SU-DHL-6 (cell line): ENCODE measurements at regions not wholly inside any gene's neighbourhood (a gene's known extent, or its start where the extent isn't known, plus 50 kb on each side); places are given as distances from the start of the nearest gene placed in this dataset.

Experiments used
- H2AFZ ChIP-seq: fragments of 200-600 bp; sonication (generic); 2 replicates; pipeline ENCODE4 v1.6.1; 2014; ENCODE audit warnings: low read depth, mild to moderate bottlenecking, moderate library complexity, mixed read lengths, antibody characterized with exemption, low read length; ENCODE audit not compliant: severe bottlenecking
- H3F3A ChIP-seq: fragments of 200-600 bp; shearing (Covaris generic); 2 replicates; pipeline ENCODE4 v1.6.0; 2016; ENCODE audit warnings: antibody characterized with exemption, mild to moderate bottlenecking; ENCODE audit not compliant: insufficient read depth
- H3K27ac ChIP-seq: fragments of 200-600 bp; sonication (generic); 2 replicates; pipeline ENCODE4 v1.5.1; 2016; ENCODE audit warnings: low read depth, mild to moderate bottlenecking, low read length, moderate library complexity, mixed read lengths
- H3K27me3 ChIP-seq: fragments of 200-600 bp; sonication (generic), shearing (Covaris generic); 2 replicates; pipeline ENCODE4 v1.6.0; 2014; ENCODE audit warnings: mild to moderate bottlenecking, low read length
- H3K36me3 ChIP-seq: fragments of 200-600 bp; sonication (generic); 2 replicates; pipeline ENCODE4 v1.6.1; 2014; ENCODE audit warnings: mild to moderate bottlenecking, low read length, mixed read lengths
- H3K4me2 ChIP-seq: fragments of 300-600, 200-600 bp; shearing (Covaris generic), sonication (generic); 2 replicates; pipeline ENCODE4 v1.6.0; 2014; ENCODE audit warnings: low read length, low read depth, mild to moderate bottlenecking; ENCODE audit not compliant: poor library complexity, severe bottlenecking
- H3K4me3 ChIP-seq: fragments of 200-600 bp; sonication (generic); 2 replicates; pipeline ENCODE4 v1.5.1; 2014; ENCODE audit warnings: antibody characterized with exemption, low read length, mild to moderate bottlenecking, mixed read lengths; ENCODE audit not compliant: insufficient read depth, poor library complexity, severe bottlenecking
- H3K79me2 ChIP-seq: fragments of 200-600 bp; sonication (generic); 2 replicates; pipeline ENCODE4 v1.6.1; 2014; ENCODE audit warnings: mild to moderate bottlenecking, low read length, moderate library complexity; ENCODE audit not compliant: insufficient read depth
- H3K9ac ChIP-seq: fragments of 200-600 bp; sonication (generic); 2 replicates; pipeline ENCODE4 v1.7.0; 2014; ENCODE audit warnings: mild to moderate bottlenecking, low read length
- H3K9me2 ChIP-seq: fragments of 200-600 bp; sonication (generic); replicated peaks from 2 replicates; pipeline ENCODE4 v1.6.1; 2014; ENCODE audit warnings: low read length; ENCODE audit not compliant: insufficient read depth
- H3K9me3 ChIP-seq: fragments of 200-600 bp; sonication (generic); 2 replicates; pipeline ENCODE4 v1.6.1; 2014; ENCODE audit warnings: low read length, mixed read lengths; ENCODE audit not compliant: insufficient read depth
- H4K20me1 ChIP-seq: fragments of 200-600 bp; sonication (generic); 2 replicates; pipeline ENCODE4 v1.6.1; 2014; ENCODE audit warnings: low read depth, mild to moderate bottlenecking, antibody characterized with exemption, low read length, moderate library complexity, mixed read lengths
- CTCF ChIP-seq: fragments of 200-600 bp; sonication (generic); IDR thresholded peaks from one replicate; pipeline ENCODE4 v1.5.1; 2017; ENCODE audit warnings: antibody characterized with exemption, mild to moderate bottlenecking, low read length, moderate library complexity; ENCODE audit not compliant: insufficient read depth, poor library complexity, severe bottlenecking
- EZH2phosphoT487 ChIP-seq: fragments of 200-600 bp; sonication (generic), shearing (Covaris generic); conservative IDR thresholded peaks from 2 replicates; pipeline ENCODE4 v1.6.1; 2018; ENCODE audit warnings: mild to moderate bottlenecking, antibody characterized with exemption, low read length, moderate library complexity, mixed read lengths

- Histone ChIP-seq H2AFZ (no peak overlapping the region), H4K20me1 (no peaks in the 10 kb centered on the region), H3F3A (no peaks in the 10 kb centered on the region), H3K4me3 (no peak overlapping the region), H3K27ac (no peak overlapping the region), H3K36me3 (no peaks in the 10 kb centered on the region), H3K4me2 (no peak overlapping the region), H3K27me3 (no peaks in the 10 kb centered on the region), H3K79me2 (no peaks in the 10 kb centered on the region), H3K9me3 (no peaks in the 10 kb centered on the region), H3K9ac (no peak overlapping the region), H3K9me2 (no peaks in the 10 kb centered on the region)
- TF ChIP-seq CTCF (no peak), EZH2phosphoT487 (no peak)
These were observed 879.1 kb downstream of the SH3BGRL start for GRCh38 chrX:82081027-82081426.

GRCh38 chrX:82087699-82088098 lies 885.8 kb downstream of the SH3BGRL start:
- Histone ChIP-seq H3K9ac (no peak overlapping the region), H3K36me3 (no peaks in the 10 kb centered on the region)

GRCh38 chrX:82092307-82092706 lies 890.4 kb downstream of the SH3BGRL start:
- no peak overlapping the region for H3K4me3 ChIP-seq
- H3K79me2 ChIP-seq: no peaks in the 10 kb centered on the region
- H3K9me2 ChIP-seq: no peaks in the 10 kb centered on the region
- H3K27ac ChIP-seq: no peak overlapping the region
- H3K27me3 ChIP-seq: no peaks in the 10 kb centered on the region
- H3F3A ChIP-seq: no peaks in the 10 kb centered on the region
- no peak overlapping the region for H3K9ac ChIP-seq
- H2AFZ ChIP-seq: no peak overlapping the region
- H3K36me3 ChIP-seq: no peaks in the 10 kb centered on the region
- H3K4me2 ChIP-seq: no peak overlapping the region
- H4K20me1 ChIP-seq: no peaks in the 10 kb centered on the region
- H3K9me3 ChIP-seq: no peaks in the 10 kb centered on the region
- TF ChIP-seq EZH2phosphoT487: no peak
- no peak for TF ChIP-seq CTCF

More at GRCh38 chrX:82087699-82088098, 885.8 kb downstream of the SH3BGRL start:
- H3K27me3 ChIP-seq: no peaks in the 10 kb centered on the region
- H3K4me2 ChIP-seq: no peak overlapping the region
- no peaks in the 10 kb centered on the region for H3F3A ChIP-seq
- no peak overlapping the region for H3K4me3 ChIP-seq
- no peaks in the 10 kb centered on the region for H4K20me1 ChIP-seq
- H2AFZ ChIP-seq: no peak overlapping the region
- TF ChIP-seq CTCF: no peak
- H3K9me2 ChIP-seq: no peaks in the 10 kb centered on the region
- no peak overlapping the region for H3K27ac ChIP-seq
- H3K9me3 ChIP-seq: no peaks in the 10 kb centered on the region
- no peaks in the 10 kb centered on the region for H3K79me2 ChIP-seq

- H4K20me1 ChIP-seq: no peaks in the 10 kb centered on the region
- no peak overlapping the region for H3K4me3 ChIP-seq
- H3F3A ChIP-seq: no peaks in the 10 kb centered on the region
- H3K27me3 ChIP-seq: no peaks in the 10 kb centered on the region
- no peak overlapping the region for H3K9ac ChIP-seq
- no peak overlapping the region for H3K4me2 ChIP-seq
- H3K27ac ChIP-seq: no peak overlapping the region
- TF ChIP-seq EZH2phosphoT487 (no peak), CTCF (no peak)
- no peaks in the 10 kb centered on the region for H3K36me3 ChIP-seq
- H3K9me3 ChIP-seq: no peaks in the 10 kb centered on the region
- no peak overlapping the region for H2AFZ ChIP-seq
- H3K9me2 ChIP-seq: no peaks in the 10 kb centered on the region
- no peaks in the 10 kb centered on the region for H3K79me2 ChIP-seq
These were observed 923.2 kb downstream of the SH3BGRL start for GRCh38 chrX:82125103-82125502.
